ENCODE measurements at regions not wholly inside any gene's neighbourhood (a gene's known extent, or its start where the extent isn't known, plus 50 kb on each side); places are given as distances from the start of the nearest gene placed in this dataset.

GRCh38 chr4:111696505-111696904, 448.7 kb upstream of the FAM241A start:
- no peak for TF ChIP-seq CTCF (IDR thresholded peaks at IDR 0.05; ENCODE audit: poor library complexity)
- no peak for TF ChIP-seq EZH2 (IDR thresholded peaks at IDR 0.05; ENCODE audit: borderline replicate concordance)
